Duodenal mucosa (tissue), 2 donors: ENCODE measurements at regions not wholly inside any gene's neighbourhood (a gene's known extent, or its start where the extent isn't known, plus 50 kb on each side); places are given as distances from the start of the nearest gene placed in this dataset.
A peak's percentile ranks its signal among the peaks of the same experiment; 100 is the strongest.

Experiments used
- H3K27ac ChIP-seq: one replicate; pipeline ENCODE4 v1.7.0; 2013; ENCODE audit warnings: low read depth, low read length
- H3K27me3 ChIP-seq, 2 donors: one replicate each; pipeline ENCODE4 v1.7.0; 2013; ENCODE audit warnings: low read length in 2 of 2, control low read depth in 1 of 2; ENCODE audit not compliant: insufficient read depth in 2 of 2, control insufficient read depth in 1 of 2
- H3K36me3 ChIP-seq, 2 donors: one replicate each; pipeline ENCODE4 v1.7.0; 2013; ENCODE audit warnings: low read length in 2 of 2, control low read depth in 1 of 2; ENCODE audit not compliant: insufficient read depth in 2 of 2, control insufficient read depth in 1 of 2
- H3K4me1 ChIP-seq, 2 donors: one replicate each; pipeline ENCODE4 v1.7.0; 2013; ENCODE audit warnings: low read length in 2 of 2, control low read depth in 1 of 2; ENCODE audit not compliant: insufficient read depth in 2 of 2, control insufficient read depth in 1 of 2
- H3K4me3 ChIP-seq, 2 donors: one replicate each; pipeline ENCODE4 v1.7.0; 2013; ENCODE audit warnings: low read length in 2 of 2, low read depth in 1 of 2
- H3K9ac ChIP-seq, 2 donors: one replicate each; pipeline ENCODE4 v1.7.0; 2013; ENCODE audit warnings: low read length in 2 of 2, low read depth in 1 of 2
- H3K9me3 ChIP-seq, 2 donors: one replicate each; pipeline ENCODE4 v1.7.0; 2013; ENCODE audit warnings: low read length in 2 of 2, control low read depth in 1 of 2; ENCODE audit not compliant: control insufficient read depth in 1 of 2

GRCh38 chr3:68009900-68010299 lies 355.5 kb upstream of the SUCLG2 start:
- Histone ChIP-seq H3K9me3 (no peaks in the 10 kb centered on the region), H3K4me1 (no peaks in the 10 kb centered on the region), H3K27ac (no peak overlapping the region), H3K36me3 (no peaks in the 10 kb centered on the region), H3K27me3 (peaks cover 3 to 25% of the 10 kb centered on the region in 2 donors), H3K4me3 (no peak overlapping the region), H3K9ac (no peak overlapping the region)

- no peaks in the 10 kb centered on the region for H3K36me3 ChIP-seq
- H3K27ac ChIP-seq: no peak overlapping the region
- H3K9ac ChIP-seq: no peak overlapping the region
- H3K9me3 ChIP-seq: no peaks in the 10 kb centered on the region
- H3K4me1 ChIP-seq: no peaks in the 10 kb centered on the region
- peak overlapping the region; percentile 36 to 53 for H3K4me3 ChIP-seq
- peaks cover 3 to 25% of the 10 kb centered on the region in 2 donors for H3K27me3 ChIP-seq
These were observed 353.3 kb upstream of the SUCLG2 start for GRCh38 chr3:68007621-68008226.

- Histone ChIP-seq H3K27me3 (peaks cover 3 to 25% of the 10 kb centered on the region in 2 donors), H3K4me1 (no peaks in the 10 kb centered on the region), H3K27ac (no peak overlapping the region), H3K4me3 (no peak overlapping the region), H3K36me3 (no peaks in the 10 kb centered on the region), H3K9me3 (no peaks in the 10 kb centered on the region), H3K9ac (no peak overlapping the region)
These were observed 352.2 kb upstream of the SUCLG2 start for GRCh38 chr3:68006646-68007045.

- no peaks in the 10 kb centered on the region for H3K36me3 ChIP-seq
- no peaks in the 10 kb centered on the region for H3K9me3 ChIP-seq
- peaks cover 3 to 25% of the 10 kb centered on the region in 2 donors for H3K27me3 ChIP-seq
- no peak overlapping the region for H3K4me3 ChIP-seq
- H3K4me1 ChIP-seq: no peaks in the 10 kb centered on the region
- H3K27ac ChIP-seq: no peak overlapping the region
- no peak overlapping the region for H3K9ac ChIP-seq
These were observed 349.7 kb upstream of the SUCLG2 start for GRCh38 chr3:68004091-68004490.

GRCh38 chr3:67998281-67998680 lies 343.9 kb upstream of the SUCLG2 start:
- Histone ChIP-seq H3K36me3 (no peaks in the 10 kb centered on the region), H3K4me1 (no peaks in the 10 kb centered on the region), H3K27me3 (no peaks in the 10 kb centered on the region), H3K27ac (no peak overlapping the region), H3K4me3 (no peak overlapping the region), H3K9ac (no peak overlapping the region), H3K9me3 (no peaks in the 10 kb centered on the region)

- Histone ChIP-seq H3K4me1 (no peaks in the 10 kb centered on the region), H3K27ac (no peak overlapping the region), H3K27me3 (no peaks in the 10 kb centered on the region), H3K9ac (no peak overlapping the region), H3K9me3 (no peaks in the 10 kb centered on the region), H3K4me3 (no peak overlapping the region), H3K36me3 (no peaks in the 10 kb centered on the region)
These were observed 340.8 kb upstream of the SUCLG2 start for GRCh38 chr3:67995206-67995605.

- no peak overlapping the region for H3K27ac ChIP-seq
- no peak overlapping the region for H3K9ac ChIP-seq
- no peaks in the 10 kb centered on the region for H3K9me3 ChIP-seq
- no peak overlapping the region for H3K4me3 ChIP-seq
- H3K36me3 ChIP-seq: no peaks in the 10 kb centered on the region
- H3K27me3 ChIP-seq: no peaks in the 10 kb centered on the region
- H3K4me1 ChIP-seq: no peaks in the 10 kb centered on the region
These were observed 332.3 kb upstream of the SUCLG2 start for GRCh38 chr3:67986706-67987105.

GRCh38 chr3:67983166-67983565 lies 328.8 kb upstream of the SUCLG2 start:
- Histone ChIP-seq H3K9ac (no peak overlapping the region), H3K36me3 (no peaks in the 10 kb centered on the region), H3K4me1 (no peaks in the 10 kb centered on the region), H3K27me3 (no peaks in the 10 kb centered on the region), H3K9me3 (no peaks in the 10 kb centered on the region), H3K27ac (no peak overlapping the region), H3K4me3 (no peak overlapping the region)

GRCh38 chr3:67981077-67981476 lies 326.7 kb upstream of the SUCLG2 start:
- Histone ChIP-seq H3K9ac (no peak overlapping the region), H3K36me3 (no peaks in the 10 kb centered on the region), H3K27ac (no peak overlapping the region), H3K4me1 (no peaks in the 10 kb centered on the region), H3K27me3 (no peaks in the 10 kb centered on the region), H3K9me3 (no peaks in the 10 kb centered on the region), H3K4me3 (no peak overlapping the region)

GRCh38 chr3:67979342-67979741 lies 324.9 kb upstream of the SUCLG2 start:
- Histone ChIP-seq H3K4me3 (no peak overlapping the region), H3K27me3 (no peaks in the 10 kb centered on the region), H3K9me3 (no peaks in the 10 kb centered on the region)

GRCh38 chr3:67977762-67978161 lies 323.4 kb upstream of the SUCLG2 start:
- Histone ChIP-seq H3K4me1 (no peaks in the 10 kb centered on the region), H3K4me3 (no peak overlapping the region), H3K27me3 (no peaks in the 10 kb centered on the region), H3K27ac (no peak overlapping the region), H3K9ac (no peak overlapping the region), H3K36me3 (no peaks in the 10 kb centered on the region), H3K9me3 (no peaks in the 10 kb centered on the region)

More at GRCh38 chr3:67979342-67979741, 324.9 kb upstream of the SUCLG2 start:
- Histone ChIP-seq H3K4me1 (no peaks in the 10 kb centered on the region), H3K9ac (no peak overlapping the region), H3K27ac (no peak overlapping the region), H3K36me3 (no peaks in the 10 kb centered on the region)
